Mucosa of rectum (tissue), 2 donors: ENCODE measurements at regions not wholly inside any gene's neighbourhood (a gene's known extent, or its start where the extent isn't known, plus 50 kb on each side); places are given as distances from the start of the nearest gene placed in this dataset.

Experiments used
- H3K27ac ChIP-seq, 2 donors: one replicate each; pipeline ENCODE4 v1.7.0; 2013; ENCODE audit warnings: inconsistent platforms in 2 of 2, low read depth in 2 of 2, low read length in 2 of 2
- H3K27me3 ChIP-seq, 2 donors: one replicate each; pipeline ENCODE4 v1.7.0; 2013; ENCODE audit warnings: low read length in 2 of 2; ENCODE audit not compliant: control insufficient read depth in 2 of 2, insufficient read depth in 2 of 2
- H3K36me3 ChIP-seq, 2 donors: one replicate each; pipeline ENCODE4 v1.7.0; 2013; ENCODE audit warnings: low read length in 2 of 2; ENCODE audit not compliant: control insufficient read depth in 2 of 2, insufficient read depth in 2 of 2
- H3K4me1 ChIP-seq, 2 donors: one replicate each; pipeline ENCODE4 v1.7.0; 2013; ENCODE audit warnings: low read length in 2 of 2, mild to moderate bottlenecking in 1 of 2; ENCODE audit not compliant: control insufficient read depth in 2 of 2, insufficient read depth in 2 of 2
- H3K4me3 ChIP-seq, 2 donors: one replicate each; pipeline ENCODE4 v1.7.0; 2013; ENCODE audit warnings: low read length in 2 of 2
- H3K9ac ChIP-seq, 2 donors: one replicate each; pipeline ENCODE4 v1.7.0; 2013; ENCODE audit warnings: low read length in 2 of 2, low read depth in 1 of 2, mild to moderate bottlenecking in 1 of 2
- H3K9me3 ChIP-seq, 2 donors: one replicate each; pipeline ENCODE4 v1.7.0; 2013; ENCODE audit warnings: low read length in 2 of 2; ENCODE audit not compliant: control insufficient read depth in 2 of 2
- donor health status: healthy.
- donor health status: Normal muscosa, but diverticular disease.

DNA sequence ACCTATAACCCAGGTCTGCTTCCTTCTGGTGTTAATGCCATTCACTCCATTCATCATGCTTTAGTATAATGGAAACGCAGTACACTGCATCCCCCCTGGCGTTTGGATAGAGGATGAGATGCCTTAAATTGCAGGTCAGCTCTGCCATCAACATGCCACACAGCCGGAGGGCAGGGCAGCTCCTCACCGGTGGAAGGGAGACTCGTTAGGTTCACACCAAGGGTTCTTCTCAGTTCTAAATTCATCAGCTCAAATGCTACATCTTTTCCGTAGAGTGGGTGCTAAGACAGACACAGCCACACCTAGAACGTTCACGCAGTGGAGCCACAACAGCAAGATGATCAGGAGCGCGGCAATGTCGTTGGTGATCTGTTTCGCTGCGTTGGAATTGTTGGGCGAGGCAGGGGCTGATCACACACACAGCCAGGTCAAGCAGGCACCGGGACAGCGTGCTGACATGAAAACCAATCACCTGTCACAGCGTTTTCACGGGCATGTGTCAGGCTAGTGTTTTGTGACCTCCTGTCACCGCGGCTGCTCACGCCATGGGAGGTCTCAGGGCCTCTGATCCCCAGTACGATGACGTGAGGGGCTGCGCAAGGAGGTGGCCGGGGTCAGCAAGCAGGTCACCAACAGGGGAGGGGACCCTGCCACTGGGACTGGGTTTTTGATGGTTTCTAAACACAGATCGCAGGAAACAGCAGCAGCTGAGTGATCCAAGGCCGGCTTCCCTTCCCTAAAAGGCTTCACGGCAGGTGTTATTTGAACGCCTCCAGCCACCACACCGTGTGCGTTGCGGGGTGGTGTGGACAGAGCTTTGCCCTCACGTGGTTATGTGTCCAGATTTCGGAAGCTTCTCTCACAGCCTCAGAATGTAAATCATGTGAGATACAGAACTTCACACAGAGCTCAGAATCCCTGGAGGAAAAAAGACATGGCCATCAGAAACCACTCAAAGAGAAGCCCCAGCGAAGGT lies 94.3 kb upstream of the IRS2 start:
- Histone ChIP-seq H3K36me3 (no peaks in the 10 kb centered on the region), H3K9ac (no peak overlapping the region), H3K4me3 (no peak overlapping the region), H3K9me3 (no peaks in the 10 kb centered on the region), H3K4me1 (peaks cover 0 to 3% of the 10 kb centered on the region in 2 donors), H3K27ac (no peak overlapping the region), H3K27me3 (peaks cover 0 to 2% of the 10 kb centered on the region in 2 donors)

DNA sequence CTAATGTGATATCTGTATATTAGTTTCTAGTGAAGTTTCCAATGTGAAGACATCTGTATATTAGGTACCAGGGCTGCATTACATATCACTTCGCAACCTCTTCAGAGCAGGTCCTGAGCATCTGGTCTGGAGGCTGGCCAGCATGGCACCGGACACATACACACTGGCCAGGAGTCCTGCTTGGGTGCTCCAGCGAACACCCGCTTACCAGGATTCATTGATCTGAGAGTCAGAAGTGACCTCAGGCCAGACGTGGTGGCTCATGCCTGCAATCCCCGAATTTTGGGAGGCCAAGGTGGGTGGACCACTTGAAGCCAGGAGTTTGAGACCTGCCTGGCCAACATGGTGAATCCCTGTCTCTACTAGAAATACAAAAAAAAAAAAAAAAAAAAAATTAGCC lies 93.0 kb upstream of the IRS2 start:
- H3K27me3 ChIP-seq: peaks cover 0 to 2% of the 10 kb centered on the region in 2 donors
- H3K4me1 ChIP-seq: peaks cover 0 to 3% of the 10 kb centered on the region in 2 donors
- no peaks in the 10 kb centered on the region for H3K9me3 ChIP-seq
- no peak overlapping the region for H3K4me3 ChIP-seq
- no peak overlapping the region for H3K27ac ChIP-seq
- no peak overlapping the region for H3K9ac ChIP-seq
- no peaks in the 10 kb centered on the region for H3K36me3 ChIP-seq

DNA sequence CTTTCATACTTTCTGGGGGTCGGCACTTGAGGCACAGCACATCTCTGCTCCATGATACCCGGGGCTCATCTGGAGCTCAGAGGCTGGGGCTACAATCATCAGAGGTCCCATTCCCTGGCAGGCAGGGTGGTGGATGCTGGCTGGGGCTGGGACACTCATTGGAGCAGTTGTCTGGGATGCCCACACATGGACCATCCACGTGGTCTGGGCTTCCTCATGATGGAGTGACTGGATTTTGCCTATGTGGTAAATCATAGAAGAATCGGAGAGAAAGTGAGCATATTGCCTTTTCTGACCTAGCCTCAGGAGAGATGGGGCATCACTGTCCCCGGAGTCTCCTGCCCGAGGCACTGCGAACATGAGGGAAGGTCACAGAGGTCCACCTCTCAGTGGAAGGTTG lies 91.4 kb upstream of the IRS2 start:
- no peak overlapping the region for H3K27ac ChIP-seq
- H3K36me3 ChIP-seq: no peaks in the 10 kb centered on the region
- peaks cover 0 to under 1% of the 10 kb centered on the region in 2 donors for H3K4me1 ChIP-seq
- no peak overlapping the region for H3K9ac ChIP-seq
- H3K27me3 ChIP-seq: peaks cover 2 to 3% of the 10 kb centered on the region in 2 donors
- H3K9me3 ChIP-seq: no peaks in the 10 kb centered on the region
- no peak overlapping the region for H3K4me3 ChIP-seq

DNA sequence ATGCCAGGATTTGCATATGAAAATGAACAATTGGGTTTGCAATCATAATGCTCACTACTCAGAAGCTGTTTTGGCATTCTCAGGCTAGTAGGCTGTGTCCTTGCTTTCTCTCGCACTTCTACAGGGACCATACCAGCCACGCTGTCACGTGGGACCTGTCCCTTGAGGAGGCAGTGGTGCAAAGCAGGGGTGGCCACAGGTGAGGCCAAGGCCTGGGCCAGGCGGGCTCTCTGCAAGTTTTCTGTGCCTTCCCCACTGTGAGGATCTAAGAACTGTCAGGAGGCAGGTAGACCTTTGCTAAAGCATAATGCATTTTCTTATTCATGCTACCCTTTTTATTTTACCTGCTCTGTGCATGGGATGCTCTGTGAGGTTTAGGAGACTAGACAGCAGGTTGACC lies 89.4 kb upstream of the IRS2 start:
- no peak overlapping the region for H3K4me3 ChIP-seq
- no peaks in the 10 kb centered on the region for H3K9me3 ChIP-seq
- peaks cover 2 to 3% of the 10 kb centered on the region in 2 donors for H3K27me3 ChIP-seq
- H3K9ac ChIP-seq: no peak overlapping the region
- no peaks in the 10 kb centered on the region for H3K36me3 ChIP-seq
- H3K27ac ChIP-seq: no peak overlapping the region
- H3K4me1 ChIP-seq: no peaks in the 10 kb centered on the region

DNA sequence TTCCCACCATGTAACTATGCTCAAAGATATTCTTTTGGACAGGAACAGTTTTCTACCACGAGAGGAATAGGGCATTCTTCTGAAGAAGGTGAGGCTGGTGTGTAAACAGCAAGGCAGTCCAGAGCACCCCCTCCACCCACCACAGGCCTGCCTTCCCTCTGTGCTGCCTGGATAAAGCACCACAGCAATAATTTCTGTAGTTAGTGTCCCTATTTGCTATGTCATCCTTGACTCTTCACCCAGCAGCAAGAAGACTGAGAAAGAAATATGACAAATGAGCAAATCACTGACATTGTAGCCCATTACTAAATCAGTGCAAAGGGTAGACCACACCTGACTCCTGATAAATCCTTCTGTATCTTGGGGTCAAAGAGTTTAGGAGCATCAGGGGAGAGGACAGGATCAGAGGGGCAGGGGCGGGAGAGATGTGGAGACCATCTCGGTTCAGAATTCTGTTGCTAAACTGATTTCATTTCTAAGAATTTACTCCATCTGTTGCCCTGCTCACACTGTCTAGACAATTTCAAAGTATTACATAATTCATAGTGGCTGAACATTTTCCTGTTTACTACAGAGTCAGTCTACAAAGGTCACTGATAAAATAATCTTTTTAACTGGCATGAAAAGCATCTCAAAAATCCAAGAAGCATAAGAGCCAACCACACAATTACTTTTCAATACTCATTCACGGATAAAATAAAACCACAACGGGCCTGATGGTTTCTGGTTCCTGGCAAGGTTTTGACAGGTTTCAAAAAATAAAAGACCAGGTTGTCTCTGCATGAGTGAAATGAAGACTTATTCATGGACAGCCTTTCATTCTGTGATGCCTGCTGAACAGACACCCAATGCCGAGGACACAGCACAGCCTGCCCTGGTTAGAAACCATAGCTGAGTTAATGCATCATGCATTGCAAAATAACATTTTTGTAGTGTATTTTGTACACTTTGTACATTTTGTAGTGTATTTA lies 88.4 kb upstream of the IRS2 start:
- Histone ChIP-seq H3K27me3 (peaks cover 2 to 3% of the 10 kb centered on the region in 2 donors), H3K9me3 (no peaks in the 10 kb centered on the region), H3K9ac (no peak overlapping the region), H3K27ac (no peak overlapping the region), H3K4me1 (no peaks in the 10 kb centered on the region), H3K4me3 (no peak overlapping the region), H3K36me3 (no peaks in the 10 kb centered on the region)

GRCh38 chr13:109873351-109874123 lies 87.2 kb upstream of the IRS2 start:
- peaks cover 2 to 3% of the 10 kb centered on the region in 2 donors for H3K27me3 ChIP-seq
- no peaks in the 10 kb centered on the region for H3K36me3 ChIP-seq
- no peaks in the 10 kb centered on the region for H3K9me3 ChIP-seq
- no peak overlapping the region for H3K27ac ChIP-seq
- H3K4me3 ChIP-seq: no peak overlapping the region
- H3K9ac ChIP-seq: no peak overlapping the region
- H3K4me1 ChIP-seq: no peaks in the 10 kb centered on the region

GRCh38 chr13:109872864-109873263 lies 86.5 kb upstream of the IRS2 start:
- Histone ChIP-seq H3K9ac (no peak overlapping the region), H3K27ac (no peak overlapping the region), H3K36me3 (no peaks in the 10 kb centered on the region), H3K4me1 (no peaks in the 10 kb centered on the region), H3K4me3 (no peak overlapping the region), H3K27me3 (peaks cover 2 to 3% of the 10 kb centered on the region in 2 donors), H3K9me3 (no peaks in the 10 kb centered on the region)

DNA sequence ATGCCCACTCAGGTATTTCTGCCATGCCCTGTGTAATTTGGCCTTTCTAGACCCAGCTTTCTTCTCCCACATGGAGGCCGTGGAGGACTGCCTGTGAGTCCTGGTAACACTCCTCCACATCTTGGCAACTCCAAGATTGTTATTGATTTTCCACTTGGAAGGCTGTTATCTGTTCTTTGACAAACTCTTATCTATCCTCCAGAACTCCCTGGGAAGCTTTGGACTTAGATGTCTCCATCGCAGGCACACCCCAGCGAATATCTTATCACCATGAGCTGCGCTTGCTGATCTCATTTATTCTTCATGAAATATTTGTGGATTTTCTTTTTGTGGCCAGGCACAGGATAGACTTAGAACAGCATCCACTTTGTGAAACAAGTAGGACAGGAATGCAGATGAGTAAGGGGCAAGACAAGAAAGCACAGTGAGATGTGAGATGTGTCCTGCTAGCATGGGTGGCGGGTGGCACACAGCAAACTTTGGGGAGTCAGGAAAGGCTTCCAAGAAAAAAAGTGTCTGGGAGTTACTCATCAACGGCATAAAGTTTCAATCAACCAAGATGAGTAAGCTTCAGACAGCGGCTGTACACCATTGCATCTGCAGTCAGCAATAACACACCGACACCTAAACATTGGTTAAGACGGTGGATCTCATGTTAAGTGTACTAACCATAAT lies 84.5 kb upstream of the IRS2 start:
- Histone ChIP-seq H3K4me1 (no peaks in the 10 kb centered on the region), H3K9ac (no peak overlapping the region), H3K27me3 (peaks cover 0 to 3% of the 10 kb centered on the region in 2 donors), H3K9me3 (no peaks in the 10 kb centered on the region), H3K36me3 (no peaks in the 10 kb centered on the region), H3K27ac (no peak overlapping the region), H3K4me3 (no peak overlapping the region)

GRCh38 chr13:109870274-109870673 lies 83.9 kb upstream of the IRS2 start:
- Histone ChIP-seq H3K36me3 (no peaks in the 10 kb centered on the region), H3K9ac (no peak overlapping the region), H3K27me3 (peaks cover 0 to 3% of the 10 kb centered on the region in 2 donors), H3K27ac (no peak overlapping the region), H3K4me3 (no peak overlapping the region), H3K9me3 (no peaks in the 10 kb centered on the region), H3K4me1 (no peaks in the 10 kb centered on the region)
